IMR-90 (cell line): ENCODE measurements at regions not wholly inside any gene's neighbourhood (a gene's known extent, or its start where the extent isn't known, plus 50 kb on each side); places are given as distances from the start of the nearest gene placed in this dataset.
A peak's percentile ranks its signal among the peaks of the same experiment; 100 is the strongest.

Experiments used
- ATAC-seq: fragments of 200-7000 bp; cut with Tn5 transposase; 2 replicates; pipeline ENCODE4 v1.9.1; 2020; ENCODE audit warnings: low read depth, mild to moderate bottlenecking, moderate library complexity
- BruUV-seq: library from RNA; stranded (reverse); fragments of 400-500 nt; replicated peaks from 2 replicates; lab custom pipeline; 2021; lab: Mats Ljungman, UMichigan
- CTCF ChIA-PET: fragments of 300-600 bp; formaldehyde crosslinking; extraction: SDS; loops from one replicate; lab custom pipeline; 2021; ENCODE audit warnings: antibody characterized with exemption; lab: Yijun Ruan, JAX
- POLR2A ChIA-PET: fragments of 300-600 bp; sonication (Branson Sonifier 250); formaldehyde crosslinking; loops from one replicate; lab custom pipeline; 2022; ENCODE audit warnings: antibody characterized with exemption; ENCODE audit not compliant: unreplicated experiment; lab: Charles Lee
- DNase-seq: peaks from one replicate; pipeline ENCODE4 v3.0.0; 2013
- H2AFZ ChIP-seq: replicated peaks from 2 replicates; pipeline ENCODE3; 2013; ENCODE audit warnings: low read length, mild to moderate bottlenecking; ENCODE audit not compliant: poor library complexity
- H2AK5ac ChIP-seq: 2 replicates; pipeline ENCODE4 v1.6.1; 2013; ENCODE audit warnings: low read depth, low read length, inconsistent platforms
- H2AK9ac ChIP-seq: replicated peaks from 2 replicates; pipeline ENCODE3; 2013; ENCODE audit warnings: mild to moderate bottlenecking, low read depth, low read length, moderate library complexity; ENCODE audit not compliant: poor library complexity
- H2BK120ac ChIP-seq: 2 replicates; pipeline ENCODE4 v1.6.1; 2013; ENCODE audit warnings: low read depth, low read length, inconsistent platforms
- H2BK15ac ChIP-seq: 3 replicates; pipeline ENCODE4 v1.6.1; 2013; ENCODE audit warnings: low read depth, low read length, inconsistent platforms
- H2BK20ac ChIP-seq: 2 replicates; pipeline ENCODE4 v1.6.1; 2013; ENCODE audit warnings: low read depth, mild to moderate bottlenecking, inconsistent platforms, low read length, moderate library complexity
- H2BK5ac ChIP-seq: 2 replicates; pipeline ENCODE4 v1.6.1; 2013; ENCODE audit warnings: mild to moderate bottlenecking, low read depth, low read length, inconsistent platforms; ENCODE audit not compliant: poor library complexity, severe bottlenecking
- H3K14ac ChIP-seq: replicated peaks from 2 replicates; pipeline ENCODE4 v1.6.1; 2013; ENCODE audit warnings: low read depth, low read length, inconsistent platforms
- H3K18ac ChIP-seq: 2 replicates; pipeline ENCODE4 v1.6.1; 2013; ENCODE audit warnings: low read depth, low read length, control low read depth
- H3K23ac ChIP-seq: 2 replicates; pipeline ENCODE4 v1.6.1; 2013; ENCODE audit warnings: low read depth, low read length, inconsistent platforms
- H3K27ac ChIP-seq: 2 replicates; pipeline ENCODE4 v1.5.1; 2013; ENCODE audit warnings: mild to moderate bottlenecking, control low read depth, low read length; ENCODE audit not compliant: insufficient read depth
- H3K27me3 ChIP-seq: 2 replicates; pipeline ENCODE4 v1.6.1; 2013; ENCODE audit warnings: low read length; ENCODE audit not compliant: control insufficient read depth, insufficient read depth
- H3K36me3 ChIP-seq: 2 replicates; pipeline ENCODE4 v1.6.1; 2013; ENCODE audit warnings: low read length, mixed read lengths; ENCODE audit not compliant: control insufficient read depth, insufficient read depth
- H3K4ac ChIP-seq: 2 replicates; pipeline ENCODE4 v1.6.1; 2013; ENCODE audit warnings: low read depth, low read length, inconsistent platforms
- H3K4me1 ChIP-seq: 2 replicates; pipeline ENCODE4 v1.6.1; 2013; ENCODE audit warnings: low read length, mixed read lengths; ENCODE audit not compliant: control insufficient read depth, insufficient read depth
- H3K4me2 ChIP-seq: 2 replicates; pipeline ENCODE4 v1.6.1; 2013; ENCODE audit warnings: low read depth, mild to moderate bottlenecking, control low read depth, low read length, moderate library complexity
- H3K4me3 ChIP-seq: 2 replicates; pipeline ENCODE4 v1.5.1; 2013; ENCODE audit warnings: low read depth, mild to moderate bottlenecking, control low read depth, low read length, moderate library complexity; ENCODE audit not compliant: insufficient read depth
- H3K56ac ChIP-seq: 2 replicates; pipeline ENCODE4 v1.6.1; 2013; ENCODE audit warnings: low read length, inconsistent platforms; ENCODE audit not compliant: insufficient read depth; ENCODE audit errors: extremely low read depth
- H3K79me1 ChIP-seq, 2 experiments: 2 replicates each; pipeline ENCODE4 v1.6.1; 2013; ENCODE audit warnings: low read length in 2 of 2, inconsistent platforms in 1 of 2, low read depth in 1 of 2
- H3K9ac ChIP-seq: 2 replicates; pipeline ENCODE4 v1.6.1; 2013; ENCODE audit warnings: low read depth, low read length, control low read depth
- H3K9me1 ChIP-seq: 2 replicates; pipeline ENCODE4 v1.6.1; 2013; ENCODE audit warnings: low read length, inconsistent platforms; ENCODE audit not compliant: insufficient read depth
- H3K9me3 ChIP-seq: 2 replicates; pipeline ENCODE4 v1.6.1; 2013; ENCODE audit warnings: low read length; ENCODE audit not compliant: control insufficient read depth, insufficient read depth
- H4K20me1 ChIP-seq: 2 replicates; pipeline ENCODE4 v1.6.1; 2013; ENCODE audit warnings: low read length, inconsistent platforms; ENCODE audit not compliant: insufficient read depth
- H4K5ac ChIP-seq: 2 replicates; pipeline ENCODE4 v1.6.1; 2013; ENCODE audit warnings: mild to moderate bottlenecking, low read depth, low read length, control low read depth
- H4K8ac ChIP-seq, 2 experiments: 2 replicates each; pipeline ENCODE4 v1.6.1; 2013; ENCODE audit warnings: low read depth in 2 of 2, low read length in 2 of 2, control low read depth in 1 of 2, inconsistent platforms in 1 of 2
- H4K91ac ChIP-seq: 2 replicates; pipeline ENCODE4 v1.6.1; 2013; ENCODE audit warnings: low read depth, low read length, inconsistent platforms; ENCODE audit not compliant: insufficient read depth
- BHLHE40 ChIP-seq: fragments of 150-350 bp; IDR thresholded peaks from 2 replicates; pipeline ENCODE4 v1.6.1; 2016; ENCODE audit warnings: mild to moderate bottlenecking, low read depth, low read length
- CEBPB ChIP-seq: IDR thresholded peaks from 2 replicates; pipeline ENCODE4 v1.6.1; 2012; ENCODE audit warnings: low read depth, low read length, improper control_type of control experiment
- ELK1 ChIP-seq: fragments of 150-350 bp; IDR thresholded peaks from 2 replicates; pipeline ENCODE4 v1.6.1; 2016; ENCODE audit warnings: low read depth, mild to moderate bottlenecking, low read length, moderate library complexity, borderline replicate concordance
- POLR2A ChIP-seq: IDR thresholded peaks from 2 replicates; pipeline ENCODE4 v1.6.1; 2012; ENCODE audit warnings: mild to moderate bottlenecking, low read depth, low read length
- RCOR1 ChIP-seq: IDR thresholded peaks from 2 replicates; pipeline ENCODE4 v1.6.1; 2012; ENCODE audit warnings: mild to moderate bottlenecking, low read length, improper control_type of control experiment; ENCODE audit not compliant: insufficient replicate concordance
- RFX5 ChIP-seq: IDR thresholded peaks from 2 replicates; pipeline ENCODE4 v1.8.0; 2012; ENCODE audit warnings: low read depth, mild to moderate bottlenecking, low read length, moderate library complexity
- WGBS, 2 experiments: methylation state at CpG; one replicate each; pipeline versions ENCODE4 v1.1.5 to v1.1.7; 2013; ENCODE audit warnings: missing lambda C conversion rate in 2 of 2; ENCODE audit not compliant: insufficient read length in 1 of 2; ENCODE audit errors: extremely low coverage in 2 of 2; 5-methylcytosine and 5-hydroxymethylcytosine counted together
- dilution Hi-C: fragments of 300-500 bp; cut with HindIII; formaldehyde crosslinking; loops from one replicate; pipeline ENCODE4 v1.14.3; 2018; ENCODE audit warnings: low sequenced_read_pairs; ENCODE audit not compliant: unreplicated experiment
- in situ Hi-C: fragments of 300-500 bp; cut with MboI; formaldehyde crosslinking; loops from 3 replicates; pipeline ENCODE4 v1.14.3; 2019; ENCODE audit warnings: low sequenced_read_pairs, inconsistent platforms, mixed read lengths
- intact Hi-C: fragments of 100-400 bp; cut with micrococcal nuclease; formaldehyde crosslinking; loops from 2 replicates; pipeline ENCODE4 v1.10.0; 2022

- H3K36me3 ChIP-seq: no peaks in the 10 kb centered on the region
- H3K23ac ChIP-seq: no peak overlapping the region
- H2BK15ac ChIP-seq: peak overlapping the region; percentile 77; the same call in 2 of the 3 replicates
- no peak overlapping the region for H3K4me3 ChIP-seq
- peak overlapping the region; percentile 2 to 15; a peak in 1 of 4 replicates for H4K8ac ChIP-seq
- no peak overlapping the region for H2AK9ac ChIP-seq
- peak overlapping the region; percentile 14; the same call in 1 of the 2 replicates for H3K4ac ChIP-seq
- H3K56ac ChIP-seq: no peak overlapping the region
- TF ChIP-seq ELK1: no peak
- no peak for TF ChIP-seq BHLHE40
- TF ChIP-seq POLR2A: no peak
- no peak for TF ChIP-seq RFX5
- TF ChIP-seq RCOR1: no peak
- no peak for TF ChIP-seq CEBPB
- H3K14ac ChIP-seq: peak overlapping the region; percentile 12; the same call in 1 of the 2 replicates
- in situ Hi-C loops: no loop called here
- no peak overlapping the region for H3K4me2 ChIP-seq
- H2BK20ac ChIP-seq: peak overlapping the region; percentile 27; the same call in 1 of the 2 replicates
- no TSS peak for BruUV-seq
- peak overlapping the region; percentile 6 for H2AK5ac ChIP-seq
- H2AFZ ChIP-seq: no peak overlapping the region
- peak overlapping the region; percentile 28 for H2BK120ac ChIP-seq
- peak overlapping the region; percentile 44 for H4K91ac ChIP-seq
- dilution Hi-C loops: no loop called here
- H3K9me1 ChIP-seq: peaks cover 7% of the 10 kb centered on the region; the same call in 1 of the 2 replicates
- H3K9me3 ChIP-seq: no peaks in the 10 kb centered on the region
- no peak for DNase-seq
- H4K5ac ChIP-seq: peak overlapping the region; percentile 46; the same call in 1 of the 2 replicates
- intact Hi-C loops: no loop called here
- WGBS, 2 experiments: no CpG with 5 or more reads among the region's 6 CpGs
- no peaks in the 10 kb centered on the region for H3K79me1 ChIP-seq
- ATAC-seq: no peak
- peak overlapping the region; percentile 9 for H2BK5ac ChIP-seq
- no peaks in the 10 kb centered on the region for H3K27me3 ChIP-seq
- H3K4me1 ChIP-seq: peaks cover 7% of the 10 kb centered on the region
- no peak overlapping the region for H3K9ac ChIP-seq
- H3K18ac ChIP-seq: peak overlapping the region; percentile 79
- CTCF ChIA-PET: no interaction called here
- POLR2A ChIA-PET: no interaction called here
- no peaks in the 10 kb centered on the region for H4K20me1 ChIP-seq
- no peak overlapping the region for H3K27ac ChIP-seq
These were observed 107.6 kb upstream of the SGK1 start for GRCh38 chr6:134425513-134425912.
